ENCODE measurements at regions not wholly inside any gene's neighbourhood (a gene's known extent, or its start where the extent isn't known, plus 50 kb on each side); places are given as distances from the start of the nearest gene placed in this dataset.
A peak's percentile ranks its signal among the peaks of the same experiment; 100 is the strongest.
"Not testable (repeated sequence)": the region's sequence is repeated elsewhere in the genome, so short reads cannot be mapped to it uniquely, and the experiment has no call there.

DNA sequence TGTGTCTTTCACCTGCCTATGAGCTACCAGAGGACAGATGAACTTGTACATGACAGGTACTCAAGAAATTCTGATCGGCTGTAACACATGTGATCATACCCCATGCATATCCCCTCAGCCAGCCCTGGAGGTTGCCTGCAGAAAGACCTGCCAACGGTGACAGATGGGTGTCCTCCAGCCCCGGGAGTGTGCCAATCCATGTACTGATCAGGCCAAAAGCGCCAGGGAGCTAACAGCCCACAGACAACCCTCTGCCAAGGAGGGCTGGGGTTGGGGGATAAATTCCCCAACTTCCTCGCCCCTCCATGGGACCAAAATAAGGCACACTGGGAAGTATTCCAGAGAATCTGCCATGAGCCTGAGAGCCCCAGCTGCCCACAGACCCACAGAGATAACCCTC, 189.4 kb downstream of the CCT6B start:
- no peak for DNase-seq

DNA sequence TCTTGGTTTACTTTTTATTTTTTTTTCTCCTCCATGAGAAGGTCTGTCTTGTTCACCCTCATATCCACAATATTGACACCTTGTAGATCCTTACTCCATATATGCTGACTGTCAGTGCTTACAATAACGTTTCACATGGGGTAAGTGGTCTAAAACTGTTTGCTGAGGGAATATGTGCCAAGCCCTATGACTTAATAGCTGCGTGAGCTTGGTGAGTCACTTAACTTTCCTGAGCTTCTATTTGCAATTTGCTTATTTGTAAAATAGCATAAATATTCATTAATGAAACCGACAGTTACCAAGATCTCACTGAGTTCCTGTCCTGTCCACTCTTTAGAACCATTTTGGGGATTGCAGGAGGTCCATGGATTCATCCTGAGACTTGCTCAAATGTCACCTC, 190.7 kb downstream of the CCT6B start:
- no peak for DNase-seq

DNA sequence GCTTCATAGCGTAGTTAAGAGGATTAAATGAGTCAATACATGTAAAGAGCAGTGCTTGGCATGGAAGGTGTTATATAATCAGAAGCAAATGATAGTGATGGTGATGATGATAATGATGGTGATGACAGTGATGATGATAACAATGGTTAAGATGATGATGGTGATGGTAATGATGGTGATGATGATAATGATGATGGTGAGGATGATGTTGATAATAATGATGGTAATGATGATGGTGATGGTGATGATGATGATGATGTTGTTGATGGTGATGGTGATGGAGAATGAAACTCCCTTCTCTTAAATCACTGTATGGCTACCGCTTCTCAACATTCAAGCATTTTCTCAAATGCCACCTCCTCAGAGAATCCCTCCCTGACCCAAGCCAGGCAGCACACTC, 190.5 kb downstream of the TMEM132E start:
- DNase-seq = no peak

DNA sequence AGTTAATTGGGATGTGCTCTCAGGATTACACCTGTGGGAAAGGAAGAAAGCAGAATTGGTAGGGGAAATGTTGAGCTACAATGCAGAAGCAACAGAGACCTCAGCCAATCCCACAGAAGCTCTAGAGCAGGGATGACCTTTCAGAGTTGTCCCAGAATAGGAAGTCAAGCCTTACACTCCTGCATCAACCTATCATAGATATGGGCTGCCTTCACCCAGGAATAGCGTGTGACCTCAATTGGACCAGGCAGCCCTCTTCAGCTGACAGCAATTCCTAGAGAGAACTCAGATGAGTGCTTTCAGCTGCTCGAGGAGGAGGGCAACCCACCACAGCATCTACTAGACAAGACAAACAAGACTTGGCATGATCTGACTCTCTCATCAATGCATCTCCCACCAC, 189.7 kb downstream of the TMEM132E start:
- no peak for DNase-seq

DNA sequence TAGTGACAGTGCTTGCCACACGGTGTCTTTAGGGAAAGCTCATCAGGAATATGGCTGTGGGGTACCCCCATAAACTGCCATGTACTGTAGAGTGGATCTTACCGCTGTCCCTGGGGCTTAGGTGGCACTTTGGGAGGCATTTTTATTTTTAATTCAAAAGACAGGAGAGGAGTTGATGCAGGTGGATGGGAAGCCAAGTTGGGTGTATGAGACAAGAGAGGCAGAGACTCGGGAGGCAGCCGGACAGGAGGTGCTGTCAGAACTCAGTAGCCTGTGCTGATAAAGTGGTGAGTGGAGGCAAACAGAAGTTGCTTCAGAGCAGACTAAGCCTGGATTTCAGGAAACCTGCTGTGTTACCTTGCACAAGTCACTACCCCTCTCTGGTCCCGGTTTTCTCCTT, 185.9 kb downstream of the TMEM132E start:
- no peak for DNase-seq

DNA sequence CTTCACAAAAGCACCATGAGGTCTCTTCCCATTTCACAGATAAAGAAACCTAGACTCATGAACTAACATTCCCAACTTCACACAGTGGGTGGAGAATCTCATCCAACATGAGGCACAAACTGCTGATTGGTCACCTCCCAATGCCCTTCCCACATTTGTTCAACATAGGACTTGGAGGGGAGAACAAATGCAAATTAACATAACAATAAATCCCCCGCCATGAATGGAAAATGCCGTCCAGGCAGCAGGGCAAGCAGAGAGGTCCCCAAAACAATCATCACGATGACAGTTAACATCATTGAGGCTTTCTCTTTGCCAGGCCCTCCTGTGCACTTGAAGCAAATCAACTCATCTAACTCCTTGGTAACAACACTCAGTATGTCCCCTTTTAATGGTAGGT, 185.3 kb downstream of the TMEM132E start:
- DNase-seq = no peak

DNA sequence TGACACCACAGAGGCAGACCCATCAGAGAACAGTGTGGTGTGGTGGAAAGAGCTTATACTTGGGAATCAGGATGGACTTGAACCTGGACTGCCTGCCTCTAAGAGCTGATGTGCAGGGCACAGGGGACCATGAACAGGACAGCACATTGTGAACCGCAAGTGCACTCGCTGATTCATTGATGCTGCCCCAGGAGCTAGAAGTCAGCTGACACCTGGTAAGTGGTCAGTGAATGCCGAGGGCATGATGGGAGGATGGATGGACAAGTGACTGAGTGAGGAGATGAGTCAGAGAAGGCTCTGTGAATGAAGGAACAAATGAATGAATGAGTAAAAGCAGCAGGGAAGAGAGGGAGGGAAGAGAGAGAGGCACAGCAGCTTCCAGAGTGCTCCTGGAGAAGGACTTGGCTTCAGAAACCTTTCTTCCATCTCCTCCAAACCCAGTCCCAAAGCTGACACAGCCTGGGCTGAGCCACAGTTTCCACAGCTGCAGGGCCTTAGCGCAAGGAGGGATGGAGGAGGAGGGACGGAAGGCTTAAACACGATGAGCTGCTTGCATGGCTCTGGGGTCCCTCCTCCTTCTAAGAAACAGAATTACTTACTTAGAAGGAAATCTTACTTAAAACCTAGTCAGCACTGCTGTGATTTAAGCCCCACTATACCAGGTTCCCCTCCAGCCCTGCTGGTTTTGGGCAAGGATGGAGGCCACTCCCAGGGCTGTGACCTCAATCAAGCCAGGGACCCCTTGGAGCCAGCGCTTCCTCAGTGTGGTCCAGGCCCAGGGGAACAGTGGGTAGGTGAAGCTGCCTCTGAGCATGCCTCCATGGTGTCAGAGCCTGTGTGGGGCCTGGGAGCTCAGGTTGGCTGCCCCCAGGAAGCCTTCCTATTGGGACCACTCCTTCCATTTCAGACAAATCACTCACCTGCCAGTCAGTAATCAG, 184.6 kb downstream of the TMEM132E start:
- no peak for DNase-seq

DNA sequence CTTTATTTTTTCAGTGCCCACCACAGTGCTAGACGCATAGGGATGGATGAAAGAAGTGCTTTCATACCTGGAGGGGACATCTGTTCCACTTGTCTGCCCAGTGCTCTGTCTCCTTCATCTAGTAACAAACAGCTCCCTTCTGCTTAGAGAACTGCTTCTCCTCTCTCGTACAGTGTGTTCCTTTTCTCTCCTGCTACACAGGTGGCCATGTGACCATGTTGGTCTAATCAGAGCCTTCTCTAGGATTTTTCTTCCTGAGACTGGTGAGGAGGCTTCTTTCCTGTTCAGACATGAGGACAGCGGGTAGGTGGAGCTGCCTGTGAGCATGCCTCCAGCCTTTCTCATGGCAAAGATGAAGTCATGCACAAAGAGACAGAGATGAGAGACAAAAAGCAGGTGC, 182.7 kb downstream of the TMEM132E start:
- no peak for DNase-seq

DNA sequence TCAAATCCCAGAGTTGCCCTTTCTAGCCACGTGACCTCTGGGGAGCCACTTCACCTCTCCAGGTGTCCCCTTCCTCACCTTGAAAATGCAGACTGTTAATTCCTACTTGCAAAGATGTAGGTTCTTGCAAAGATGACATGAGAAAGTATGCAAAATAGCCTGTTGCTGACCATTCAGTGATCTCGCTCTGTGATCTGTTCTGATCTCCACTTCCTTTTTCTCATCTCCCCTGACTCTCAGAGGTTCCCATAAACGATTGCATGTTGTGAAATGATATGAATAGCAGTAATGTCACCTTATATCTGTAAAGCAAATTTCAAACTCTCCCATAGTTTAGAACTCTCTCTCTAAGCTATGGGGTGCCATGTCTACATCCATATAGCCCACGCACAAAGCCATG, 182.3 kb downstream of the TMEM132E start:
- DNase-seq = no peak

DNA sequence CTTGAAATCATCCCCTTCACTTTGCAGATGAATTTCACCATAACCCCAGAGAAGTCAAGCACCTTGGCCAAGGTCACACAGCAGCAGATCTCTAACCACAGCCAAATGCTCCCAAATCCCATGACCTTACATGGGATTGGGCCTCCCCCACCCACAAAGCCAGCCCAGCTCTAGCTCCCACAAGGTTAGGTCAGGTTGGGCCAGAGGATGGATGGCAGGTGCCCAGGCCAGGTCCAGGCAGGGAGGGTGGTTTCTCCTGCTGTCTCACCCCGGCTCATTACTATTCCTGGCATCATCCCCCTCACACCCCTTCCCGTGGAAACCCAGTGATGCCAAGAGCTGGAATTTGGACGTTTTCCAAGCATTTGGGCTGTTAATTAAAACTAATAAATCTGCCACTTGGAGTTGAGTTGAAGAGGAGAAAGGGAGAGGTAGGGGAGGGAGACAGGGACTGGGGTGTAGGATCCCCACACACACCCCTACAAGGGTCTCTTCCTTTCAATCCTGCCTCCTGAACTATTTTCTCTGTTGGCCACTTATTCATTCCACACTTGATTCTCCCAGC, 181.6 kb downstream of the TMEM132E start:
- peak; percentile 77 for DNase-seq

DNA sequence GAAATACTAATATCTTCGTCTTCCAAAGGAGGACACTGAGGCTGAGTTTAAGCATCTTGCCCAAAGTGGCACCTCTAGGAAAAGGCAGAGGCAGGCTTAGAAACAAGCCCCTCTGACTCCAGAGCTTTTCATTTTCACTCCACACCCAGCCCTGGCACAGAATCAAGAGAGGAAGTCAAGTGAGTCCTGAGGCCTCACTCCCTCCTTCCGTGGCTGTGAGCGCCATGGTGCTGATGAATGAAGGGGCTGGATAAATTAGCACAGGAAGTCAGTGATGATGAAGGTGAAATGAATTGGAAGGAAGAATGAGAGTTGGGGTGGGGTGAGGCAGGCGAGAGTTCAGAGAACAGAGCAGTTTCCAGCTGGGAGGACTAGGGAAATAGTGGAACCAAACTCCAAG, 179.3 kb downstream of the TMEM132E start:
- DNase-seq = no peak

DNA sequence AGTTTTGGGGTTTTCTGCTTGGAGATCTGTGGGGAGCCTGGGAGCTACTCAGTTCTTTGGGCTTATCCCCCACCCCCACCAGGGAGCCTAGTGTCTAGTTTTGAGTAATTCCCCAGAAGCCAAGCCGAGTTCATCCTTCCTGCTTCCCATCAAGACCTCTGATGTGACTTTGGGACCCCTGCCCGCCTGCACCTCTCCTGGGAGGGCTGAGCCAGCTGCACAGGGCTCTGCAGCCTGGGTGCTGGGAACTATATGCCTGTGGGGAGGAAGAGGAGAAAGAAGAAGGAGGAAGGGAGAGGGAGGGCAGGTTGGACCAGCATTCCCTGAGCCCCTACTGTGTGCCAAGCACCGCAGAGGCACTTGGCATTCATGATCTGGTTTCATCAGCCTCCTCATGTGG, 178.9 kb downstream of the TMEM132E start:
- DNase-seq = no peak

DNA sequence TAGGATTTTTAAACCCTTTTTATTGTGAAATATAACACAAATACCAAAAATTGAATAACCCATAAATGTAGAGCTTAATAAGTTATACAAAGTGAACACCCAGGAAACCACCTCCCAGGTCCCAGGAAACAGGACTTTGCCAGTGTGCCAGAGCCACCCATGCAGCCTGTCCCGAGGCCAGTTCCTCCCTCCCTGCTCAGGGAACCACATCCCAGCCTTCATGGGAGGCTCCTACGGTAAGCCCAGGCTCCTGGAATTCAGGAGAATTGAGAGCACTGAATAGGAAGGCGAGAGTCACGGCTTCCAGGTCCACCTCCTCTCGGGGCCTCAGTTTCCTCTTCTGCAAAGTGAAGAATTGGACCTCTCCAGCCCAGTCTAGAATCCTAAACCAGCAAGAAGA, 178.2 kb downstream of the TMEM132E start:
- DNase-seq = no peak

DNA sequence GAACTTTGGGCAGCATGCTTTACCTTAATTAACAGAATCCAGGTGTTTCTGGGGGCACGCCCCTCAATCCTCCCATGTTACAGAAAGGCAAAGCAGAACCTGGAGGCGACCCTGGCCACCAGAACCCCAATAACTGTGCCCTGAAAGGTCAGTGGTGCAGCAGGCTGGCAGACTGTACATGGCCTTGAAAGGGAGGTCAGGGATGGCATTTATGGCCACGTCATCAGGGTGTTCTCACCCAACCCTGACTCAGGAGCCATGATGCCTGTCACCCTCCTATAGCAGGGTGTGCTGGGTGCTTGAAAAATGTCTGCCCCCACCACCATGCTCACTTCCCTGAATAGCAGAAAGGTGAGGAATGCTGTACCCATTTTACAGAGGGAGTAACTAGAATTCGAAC, 177.7 kb downstream of the TMEM132E start:
- no peak for DNase-seq

DNA sequence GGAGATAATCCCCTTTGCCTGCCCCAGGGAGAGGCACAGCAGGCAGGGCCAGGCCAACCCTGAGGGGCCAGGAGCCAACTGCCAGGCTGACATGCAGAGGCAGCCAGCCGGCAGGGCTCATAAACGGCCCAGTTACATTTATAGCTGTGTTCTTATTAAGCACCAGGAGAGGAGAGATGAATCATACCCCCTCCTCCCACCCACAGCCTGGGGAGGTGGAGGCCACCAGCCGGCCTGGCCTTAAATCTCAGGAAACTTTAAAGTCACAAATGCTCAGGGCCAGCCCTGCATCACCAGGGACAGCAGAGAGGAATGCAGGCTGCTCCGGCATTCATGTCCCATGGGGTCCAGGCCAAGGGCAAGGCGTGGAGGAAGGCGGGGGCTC, 177.2 kb downstream of the TMEM132E start:
- no peak for DNase-seq

DNA sequence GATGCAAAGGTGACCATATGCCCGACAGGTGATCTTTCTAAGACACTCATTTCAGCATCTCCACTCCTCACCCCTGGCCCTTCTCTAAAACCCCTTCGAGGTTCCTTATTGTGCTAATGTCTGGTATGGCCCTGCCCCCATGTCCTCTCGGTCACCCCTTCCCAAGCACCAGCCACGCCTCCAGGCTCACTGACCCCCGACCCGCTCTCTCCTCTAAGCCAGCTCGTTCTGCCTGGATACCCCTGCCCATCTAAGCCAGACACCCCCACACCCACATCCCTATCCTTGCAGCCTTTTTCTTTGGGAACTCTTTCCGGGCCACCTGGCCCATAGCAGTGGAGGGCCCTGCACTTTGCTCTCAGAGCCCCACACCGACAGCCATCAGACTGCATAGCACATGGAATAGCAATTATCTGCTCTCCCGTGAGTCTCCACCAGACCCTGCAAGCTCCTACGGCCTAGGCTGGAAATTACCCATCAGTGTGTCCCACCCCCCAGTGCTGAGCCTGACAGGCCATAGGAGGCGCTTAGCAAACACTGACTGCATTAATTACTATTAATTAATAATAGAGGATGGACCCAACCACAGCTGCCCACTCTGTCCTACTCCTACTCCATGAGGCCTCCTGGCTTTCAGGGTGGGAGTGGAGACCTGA, 176.7 kb downstream of the TMEM132E start:
- no peak for DNase-seq

DNA sequence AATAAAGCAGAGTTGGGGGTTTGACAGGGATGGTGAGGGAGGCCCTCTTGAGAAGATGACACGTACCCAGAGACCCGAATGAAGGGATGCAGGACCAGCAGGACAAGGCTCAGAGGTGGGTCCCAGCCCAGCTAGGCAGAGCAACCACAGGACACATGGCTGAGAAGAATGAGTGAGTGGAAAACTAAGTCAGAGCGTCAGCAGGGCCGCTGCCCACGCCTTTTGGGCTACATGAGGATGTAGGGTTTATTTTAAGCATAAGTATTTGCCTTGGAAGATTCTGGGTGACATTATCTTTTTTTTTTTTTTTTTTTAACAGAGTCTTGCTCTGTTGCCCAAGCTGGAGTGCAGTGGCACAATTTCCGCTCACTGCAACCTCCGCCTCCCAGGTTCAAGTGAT, 176.0 kb downstream of the TMEM132E start:
- no peak for DNase-seq

DNA sequence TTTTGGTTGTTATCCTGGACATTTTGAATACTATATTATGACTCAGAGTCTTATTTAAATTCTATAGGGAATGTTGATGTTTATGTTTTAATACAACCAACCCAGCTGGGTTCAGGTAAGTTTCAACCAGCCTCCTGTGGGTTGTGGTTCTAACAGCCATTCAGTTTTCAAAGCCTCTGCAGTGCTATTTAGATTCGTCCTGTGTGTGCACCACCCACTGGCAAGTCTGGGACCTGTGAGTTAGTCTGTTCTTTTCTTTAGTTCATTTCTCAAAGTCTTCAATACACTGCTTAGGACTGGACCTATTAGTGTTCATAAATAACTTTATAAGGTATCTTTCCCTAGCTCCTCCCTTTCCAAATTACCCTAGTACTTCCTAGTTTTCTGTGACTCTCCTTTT, 170.6 kb downstream of the TMEM132E start:
- DNase-seq = no peak

DNA sequence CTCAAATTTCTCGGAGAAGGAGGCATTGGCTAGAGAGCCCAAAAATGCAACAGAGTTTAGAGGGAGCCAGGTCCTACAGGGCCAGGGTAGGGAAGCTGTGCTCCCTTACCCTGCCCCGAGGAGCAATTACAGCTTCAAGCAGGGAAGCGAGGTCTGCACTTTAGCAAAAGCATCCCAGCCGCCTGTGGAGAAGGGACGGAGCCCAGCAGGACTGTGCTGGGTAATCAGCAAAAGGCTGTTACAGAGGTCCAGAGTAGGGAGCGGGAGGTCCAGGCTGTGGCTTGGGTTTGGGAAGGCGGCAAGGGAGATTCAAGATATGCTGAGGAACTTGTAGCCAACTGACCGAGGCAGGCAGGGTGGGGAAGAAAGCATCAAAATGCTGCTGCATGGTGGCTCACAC, 162.6 kb downstream of the TMEM132E start:
- DNase-seq = no peak

DNA sequence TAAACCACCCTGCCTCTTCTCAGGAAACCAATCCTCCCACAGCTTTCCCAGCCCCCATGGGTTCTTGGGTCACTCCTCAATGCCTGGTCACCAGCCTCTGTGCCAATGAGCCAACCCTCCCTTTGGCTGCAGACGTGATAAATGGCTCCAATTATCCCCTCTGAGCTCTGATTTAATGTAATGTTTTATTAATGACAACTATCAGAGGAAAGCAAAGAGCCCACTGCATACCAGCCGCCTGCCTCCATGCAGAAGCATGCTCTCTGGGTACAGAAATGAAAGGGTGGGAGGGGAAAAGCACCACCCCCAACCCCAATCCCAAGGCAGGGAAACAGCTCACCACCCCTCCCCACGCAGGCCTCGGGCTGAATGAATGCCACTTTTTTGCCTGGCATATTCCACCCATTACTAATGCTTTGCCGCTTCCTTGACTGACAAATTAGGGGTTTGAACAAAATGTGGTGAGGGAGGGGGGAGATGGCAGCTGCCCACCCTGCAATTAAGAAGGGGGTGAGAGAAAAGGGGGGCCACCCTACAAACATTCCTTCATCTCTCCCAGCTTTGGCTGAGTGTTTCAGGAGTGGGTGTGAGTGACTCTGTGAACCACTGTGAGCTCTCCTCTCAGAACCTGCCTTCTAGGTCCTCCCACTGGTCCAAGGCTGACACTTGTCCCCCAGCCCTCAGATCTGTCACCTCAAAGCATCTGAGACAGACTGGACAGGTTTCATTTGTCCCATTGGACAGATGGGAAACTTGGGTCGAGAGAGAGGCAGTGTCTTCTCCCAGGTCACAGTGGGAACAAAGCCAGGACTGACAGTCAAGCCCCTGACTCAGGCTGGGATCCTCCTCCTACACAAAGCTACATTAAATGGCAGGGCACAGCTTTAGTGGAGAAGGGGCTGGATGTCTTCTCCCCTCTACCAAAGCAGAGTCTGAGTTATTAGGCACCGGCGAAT, 161.5 kb downstream of the TMEM132E start:
- DNase-seq = no peak

DNA sequence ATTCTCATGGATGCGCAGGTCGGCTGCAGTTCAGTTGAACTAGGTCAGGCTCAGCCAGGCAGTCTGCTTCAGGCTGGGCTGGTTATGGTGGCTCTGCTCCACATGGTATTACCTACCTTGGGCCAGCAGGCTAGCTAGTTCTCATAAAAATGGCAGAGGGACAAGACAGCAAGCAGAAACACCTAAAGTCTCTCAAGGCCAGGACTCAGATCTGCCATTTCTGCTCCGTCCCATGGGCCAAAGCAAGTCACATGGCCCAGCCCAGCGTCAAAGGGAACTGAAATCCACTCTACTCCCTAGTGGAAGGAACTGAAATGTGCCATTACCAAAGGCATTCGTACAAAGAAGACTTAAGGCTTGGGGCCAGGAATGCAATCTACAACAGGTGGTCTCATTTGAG, 160.0 kb downstream of the TMEM132E start:
- no peak for DNase-seq

DNA sequence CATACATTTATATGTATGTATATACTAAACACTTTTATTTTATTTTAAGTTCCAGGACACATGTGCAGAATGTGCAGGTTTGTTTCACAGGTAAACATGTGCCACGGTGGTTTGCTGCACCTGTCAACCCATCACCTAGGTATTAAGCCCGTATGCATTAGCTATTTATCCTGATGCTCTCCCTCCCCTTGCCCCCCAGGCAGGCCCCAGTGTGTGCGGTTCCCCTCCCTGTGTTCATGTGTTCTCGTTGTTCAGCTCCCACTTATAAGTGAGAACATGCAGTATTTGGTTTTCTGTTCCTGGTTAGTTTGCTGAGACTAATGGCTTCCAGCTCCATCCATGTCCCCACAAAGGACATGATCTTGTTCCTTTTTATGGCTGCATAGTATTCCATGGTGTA, 158.3 kb downstream of the TMEM132E start:
- DNase-seq = not testable (repeated sequence)

DNA sequence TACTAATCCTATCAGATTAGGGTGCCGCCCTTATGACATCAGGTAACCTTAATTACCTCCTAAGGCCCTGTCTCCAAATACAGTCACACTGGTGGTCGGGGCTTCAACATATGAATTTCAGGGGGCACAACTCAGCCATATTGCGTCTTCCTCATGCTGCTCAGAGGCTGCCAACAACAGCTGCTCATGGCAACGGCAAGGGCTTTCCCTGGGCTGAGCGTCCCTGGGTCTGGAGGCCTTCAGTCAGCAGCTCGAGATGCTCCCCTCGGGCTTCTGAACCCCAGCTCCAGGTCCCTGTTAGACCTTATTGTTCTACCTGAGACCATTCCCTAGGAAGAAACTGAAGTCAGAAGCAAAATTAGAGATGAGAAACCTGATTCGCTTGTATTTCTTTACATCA, 157.2 kb downstream of the TMEM132E start:
- DNase-seq = no peak
